HG02840 (cell line): ENCODE measurements at regions not wholly inside any gene's neighbourhood (a gene's known extent, or its start where the extent isn't known, plus 50 kb on each side); places are given as distances from the start of the nearest gene placed in this dataset.

Source experiments
- ATAC-seq: cut with Tn5 transposase; IDR thresholded peaks from one replicate; pipeline ENCODE4 v1.9.1; 2021; ENCODE audit warnings: mild to moderate bottlenecking, moderate library complexity, moderate number of reproducible peaks; ENCODE audit not compliant: unreplicated experiment, low FRiP score

DNA sequence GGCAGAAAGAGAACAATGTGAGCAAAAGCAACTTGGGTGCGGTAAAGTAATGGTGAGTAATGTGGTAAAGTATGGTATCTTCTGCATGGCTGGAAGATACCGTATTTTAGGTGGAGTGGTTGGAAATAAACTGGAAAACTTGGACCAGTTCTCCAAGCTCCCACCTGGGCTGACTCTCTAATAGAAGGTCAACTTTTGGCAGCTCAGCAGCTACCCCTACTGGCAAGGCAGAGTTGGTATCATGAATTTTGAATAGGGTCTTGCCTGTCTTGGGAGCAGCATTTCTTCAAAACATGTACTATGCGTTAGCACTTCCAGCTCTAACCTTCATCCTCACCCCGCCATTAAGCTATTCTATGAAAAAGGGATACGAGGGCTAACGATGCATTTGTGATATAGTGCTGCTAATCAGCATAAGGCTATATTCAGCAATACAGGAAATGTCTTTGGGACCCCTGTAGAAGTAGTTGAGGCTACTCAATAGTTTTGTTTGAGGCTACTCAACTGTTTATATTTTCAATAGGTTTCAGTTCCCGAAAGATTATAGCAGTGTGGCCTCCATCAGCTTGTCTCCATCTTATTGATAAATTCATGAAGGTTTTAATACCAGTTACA lies 276.3 kb upstream of the FAR2 start:
- ATAC-seq = no peak

DNA sequence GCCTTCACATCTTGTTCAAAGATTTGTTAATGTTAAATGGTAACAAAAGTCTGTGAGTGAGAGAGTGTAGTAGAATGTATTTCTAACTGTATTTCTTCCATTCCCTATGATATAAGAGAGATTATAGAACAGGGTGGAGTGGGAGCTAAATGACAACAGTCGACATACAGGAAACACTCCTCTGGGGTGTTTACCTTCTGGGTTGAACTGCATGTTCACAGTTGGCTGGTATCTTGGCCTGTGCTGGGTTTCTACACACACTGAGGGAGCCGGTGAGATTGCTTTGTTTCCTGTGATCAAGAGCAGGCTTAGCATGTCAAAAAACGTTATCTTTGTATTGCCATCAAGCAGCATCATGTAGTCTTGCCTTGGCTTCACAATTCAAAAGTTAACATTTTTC lies 274.3 kb upstream of the FAR2 start:
- ATAC-seq = no peak

GRCh38 chr12:28876196-28876798 lies 272.8 kb upstream of the FAR2 start:
- ATAC-seq = no peak

DNA sequence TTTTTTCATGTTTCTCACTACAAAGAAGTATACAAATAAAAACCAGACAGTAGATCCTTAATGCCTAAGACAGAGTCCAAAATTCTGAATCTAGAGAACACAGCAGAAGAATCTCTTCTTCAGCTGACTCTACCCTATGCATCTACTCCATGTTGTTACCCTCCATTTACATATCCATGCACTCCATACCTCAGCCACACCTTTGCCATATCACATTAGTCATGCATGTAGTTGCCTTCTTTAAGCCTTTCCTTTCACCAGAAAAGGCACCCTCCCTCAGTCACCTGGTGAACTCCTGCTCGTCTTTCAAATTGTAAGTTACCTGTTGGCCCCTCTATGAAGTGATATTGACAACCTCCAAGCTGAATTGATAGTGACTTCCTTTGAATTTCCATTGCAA lies 271.2 kb upstream of the FAR2 start:
- no peak for ATAC-seq

- ATAC-seq = no peak
Observed at GRCh38 chr12:28878629-28879028, 270.4 kb upstream of the FAR2 start.

GRCh38 chr12:28879379-28879778 lies 269.7 kb upstream of the FAR2 start:
- no peak for ATAC-seq

- no peak for ATAC-seq
Observed at GRCh38 chr12:28882444-28882843, 266.6 kb upstream of the FAR2 start.

GRCh38 chr12:28883406-28883997 lies 265.6 kb upstream of the FAR2 start:
- no peak for ATAC-seq

DNA sequence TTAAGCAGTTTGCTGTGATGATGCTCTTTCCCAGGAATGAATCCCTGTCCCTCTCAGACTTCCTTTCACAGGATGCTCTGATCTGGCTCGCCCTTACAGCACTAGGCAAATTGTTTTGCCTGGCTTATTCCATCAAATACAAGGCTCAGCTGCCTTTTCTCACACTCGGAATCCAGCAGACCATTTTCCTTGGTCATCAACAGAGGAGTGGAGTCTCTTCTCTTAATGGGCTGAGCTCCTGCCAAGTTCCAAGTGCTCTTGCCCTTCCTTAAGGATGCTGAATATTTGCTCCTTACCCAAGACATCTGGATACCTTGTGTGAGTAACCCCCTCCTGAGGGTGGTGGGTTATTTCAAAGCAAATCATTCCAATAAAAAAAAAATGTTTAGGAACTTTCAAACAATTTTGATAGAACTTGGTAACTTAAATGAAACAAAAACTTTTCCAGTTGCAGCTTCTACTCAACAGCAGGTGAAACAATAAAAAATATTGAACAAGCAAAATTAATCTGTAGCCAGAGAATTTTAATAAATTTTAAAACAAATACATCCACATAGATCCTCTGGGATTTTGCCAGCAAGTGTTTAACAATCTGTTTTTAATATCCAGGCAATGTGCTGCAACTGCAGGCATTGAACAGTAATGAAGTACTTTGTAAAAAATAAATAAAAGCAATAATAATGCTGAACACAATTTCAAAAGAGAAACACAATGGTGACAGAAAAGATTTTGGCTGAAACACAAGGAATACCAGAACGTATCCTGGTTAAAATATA lies 264.0 kb upstream of the FAR2 start:
- ATAC-seq = no peak

DNA sequence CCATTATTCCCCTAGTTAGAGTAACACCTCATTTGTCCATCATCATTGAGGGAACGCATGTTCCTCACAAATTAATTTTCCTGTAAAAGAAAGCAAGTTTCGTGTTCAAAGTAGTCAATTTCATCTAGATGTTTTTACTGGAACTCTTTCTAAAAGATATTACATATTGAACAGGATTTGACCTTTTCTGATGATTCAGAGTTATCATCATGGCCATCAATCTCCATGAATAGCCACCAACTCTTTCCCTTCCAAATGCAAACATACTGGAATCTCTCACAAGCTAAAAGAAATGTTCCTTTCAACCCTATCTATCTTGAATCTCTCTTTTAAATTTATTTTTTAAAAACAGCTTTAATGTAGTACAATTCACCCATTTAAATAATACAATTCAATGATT lies 263.1 kb upstream of the FAR2 start:
- ATAC-seq = no peak

- no peak for ATAC-seq
Observed at GRCh38 chr12:28887461-28887990, 261.6 kb upstream of the FAR2 start.

GRCh38 chr12:28890664-28891063 lies 258.4 kb upstream of the FAR2 start:
- ATAC-seq = no peak

DNA sequence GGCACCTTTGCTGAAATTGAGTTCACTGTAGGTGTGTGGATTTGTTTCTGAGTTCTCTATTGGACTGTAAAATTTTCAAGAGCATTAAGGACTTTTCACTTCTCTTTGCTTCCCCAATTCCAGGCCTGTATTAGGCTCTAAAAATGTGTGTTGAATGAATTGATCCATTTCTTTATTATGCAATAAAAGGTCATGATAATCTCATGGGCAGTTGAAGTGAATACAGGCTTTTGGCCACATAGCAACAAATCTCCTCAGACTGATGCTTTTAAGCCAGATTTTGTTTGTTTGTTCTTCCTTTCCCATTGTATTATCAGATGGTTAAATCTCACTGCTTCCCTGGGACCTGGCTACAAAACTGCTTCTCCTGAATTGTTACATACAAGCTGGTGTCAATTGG lies 258.0 kb upstream of the FAR2 start:
- no peak for ATAC-seq

DNA sequence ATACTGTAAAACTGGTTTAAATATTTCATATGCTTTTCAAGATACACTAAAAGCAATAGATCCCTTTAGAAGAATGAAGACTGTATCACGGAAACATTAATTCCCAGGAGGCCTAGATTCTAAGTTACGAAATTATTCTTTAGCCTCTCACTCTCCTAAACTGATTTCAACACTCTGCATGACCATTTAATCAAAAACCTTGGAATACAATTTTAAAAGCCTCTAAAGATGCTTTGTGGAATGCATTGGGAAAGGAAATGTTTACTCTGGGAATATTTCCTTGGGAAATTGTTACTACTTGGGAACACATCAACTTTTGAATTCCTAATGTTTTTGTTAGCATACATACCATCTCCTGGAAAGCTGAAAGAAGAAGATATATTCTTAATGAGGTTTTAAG lies 255.7 kb upstream of the FAR2 start:
- no peak for ATAC-seq

- ATAC-seq = no peak
Observed at GRCh38 chr12:28893856-28894255, 255.2 kb upstream of the FAR2 start.

DNA sequence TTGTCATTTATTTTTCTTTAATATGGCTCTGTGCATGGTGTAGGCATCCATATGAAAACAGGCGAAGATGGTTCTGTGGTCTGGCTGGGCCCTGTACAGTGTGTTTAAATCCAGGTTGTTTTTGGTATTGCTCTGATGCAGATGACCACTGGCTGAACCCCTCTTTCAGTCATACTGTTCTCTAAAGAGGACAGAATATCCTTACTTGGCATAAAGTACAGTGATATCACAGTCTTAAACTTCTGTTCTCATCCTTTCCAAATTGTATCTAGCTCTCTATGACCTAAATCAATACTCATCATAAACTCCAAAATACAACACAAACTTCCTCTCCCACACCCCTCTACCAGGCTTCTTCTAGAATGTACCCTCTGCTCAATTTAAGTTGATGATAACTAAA lies 252.7 kb upstream of the FAR2 start:
- no peak for ATAC-seq

DNA sequence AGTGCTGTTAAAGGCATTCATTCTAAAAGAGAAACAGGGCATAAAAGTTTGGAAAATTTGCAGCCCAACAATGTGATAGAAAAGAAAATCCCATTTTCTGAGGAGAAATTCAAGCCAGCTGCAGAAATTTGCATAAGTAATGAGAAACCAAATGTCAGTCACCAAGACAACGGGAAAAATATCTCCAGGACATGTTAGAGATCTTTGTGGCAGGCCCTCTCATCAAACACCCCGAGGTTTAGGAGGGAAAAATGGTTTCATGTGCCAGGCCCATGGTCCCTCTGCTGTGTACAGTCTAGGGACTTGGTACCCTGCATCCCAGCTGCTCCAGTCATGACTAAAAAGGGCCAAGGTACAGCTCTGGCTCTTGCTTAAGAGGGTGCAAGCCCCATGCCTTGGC lies 251.0 kb upstream of the FAR2 start:
- ATAC-seq = no peak

DNA sequence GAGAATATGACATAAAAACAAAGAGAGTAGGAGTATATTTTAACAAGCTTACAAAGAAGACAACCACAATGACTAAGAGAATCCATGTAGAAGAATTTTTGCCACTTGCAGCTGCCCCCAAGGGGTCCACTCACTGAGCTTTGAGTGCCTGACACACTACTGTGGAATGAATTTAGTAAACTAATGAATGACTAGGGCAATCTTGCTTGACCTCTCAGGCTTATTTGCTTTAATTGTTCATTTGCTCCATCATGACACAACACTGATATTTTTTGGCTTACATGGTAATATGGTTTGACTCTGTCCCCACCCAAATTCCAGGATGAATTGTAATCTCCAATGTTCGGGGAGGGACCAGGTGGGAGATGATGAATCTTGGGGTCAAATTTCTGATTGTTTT lies 249.1 kb upstream of the FAR2 start:
- ATAC-seq = no peak

DNA sequence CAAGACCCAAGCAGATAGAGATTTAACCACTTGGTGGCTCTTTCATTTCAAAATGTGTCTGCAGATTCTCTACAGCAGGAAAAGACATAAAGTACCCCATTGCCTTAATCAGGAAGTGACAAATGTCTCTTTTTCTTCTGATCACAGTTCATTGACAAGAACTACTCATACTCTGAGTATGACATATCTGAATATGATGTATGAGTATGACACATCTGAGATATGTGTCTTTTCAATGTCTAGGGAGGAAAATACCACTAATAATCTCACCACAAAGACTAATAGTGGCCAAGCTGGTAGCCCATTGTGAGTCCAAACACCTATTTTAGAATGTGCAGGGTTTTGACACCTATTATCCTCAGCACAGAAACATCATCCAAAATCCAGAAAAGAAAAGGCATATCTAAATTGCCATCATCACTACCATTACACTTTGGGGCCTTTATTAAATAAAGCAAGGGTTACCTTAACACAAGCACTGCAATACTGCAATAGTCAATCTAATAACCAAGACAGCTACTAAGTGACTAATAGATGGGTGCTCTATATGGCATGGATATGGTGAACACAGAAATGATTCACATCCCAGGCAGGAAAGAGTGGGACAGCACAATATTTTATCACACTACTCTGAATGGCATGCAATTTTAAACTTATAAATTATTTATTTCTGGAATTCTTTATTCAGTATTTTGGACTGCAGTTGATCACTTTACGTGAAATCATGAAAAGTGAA lies 243.7 kb upstream of the FAR2 start:
- no peak for ATAC-seq

DNA sequence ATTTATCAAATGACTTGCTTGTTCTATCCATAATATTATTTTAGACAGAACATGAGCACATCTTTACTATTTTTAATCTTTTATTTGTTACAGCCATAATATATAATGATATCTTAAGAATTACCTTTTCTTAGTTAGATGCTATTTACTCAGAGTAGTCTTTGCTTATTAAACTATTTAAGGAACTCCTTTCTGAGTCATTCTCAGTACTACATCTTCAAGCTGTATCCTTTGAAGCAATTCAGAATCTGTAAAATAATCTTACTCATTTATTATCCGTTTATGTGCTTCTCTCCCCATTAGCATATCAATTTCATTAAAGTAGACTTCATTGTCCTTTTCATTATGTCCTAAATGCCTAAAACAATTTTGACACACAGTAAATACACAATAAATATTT lies 240.4 kb upstream of the FAR2 start:
- ATAC-seq = no peak

- no peak for ATAC-seq
Observed at GRCh38 chr12:28909291-28909690, 239.8 kb upstream of the FAR2 start.
